DND-41 (cell line): ENCODE measurements at regions not wholly inside any gene's neighbourhood (a gene's known extent, or its start where the extent isn't known, plus 50 kb on each side); places are given as distances from the start of the nearest gene placed in this dataset.

Experiments used
- CTCF ChIP-seq: IDR thresholded peaks from 2 replicates; pipeline ENCODE4 v1.5.1; 2012; ENCODE audit warnings: borderline replicate concordance, low read length, moderate library complexity, mild to moderate bottlenecking; ENCODE audit not compliant: poor library complexity, severe bottlenecking; ENCODE audit errors: extremely low read depth
- EZH2 ChIP-seq: IDR thresholded peaks from 3 replicates; pipeline ENCODE4 v1.6.1; 2012; ENCODE audit warnings: borderline replicate concordance, low read depth, mild to moderate bottlenecking, moderate library complexity, low read length, inconsistent platforms; ENCODE audit not compliant: severe bottlenecking

- TF ChIP-seq CTCF (no peak), EZH2 (no peak)
These were observed 189.3 kb downstream of the IRF8 start for GRCh38 chr16:86088287-86088686.
